ENCODE measurements at regions not wholly inside any gene's neighbourhood (a gene's known extent, or its start where the extent isn't known, plus 50 kb on each side); places are given as distances from the start of the nearest gene placed in this dataset.

DNA sequence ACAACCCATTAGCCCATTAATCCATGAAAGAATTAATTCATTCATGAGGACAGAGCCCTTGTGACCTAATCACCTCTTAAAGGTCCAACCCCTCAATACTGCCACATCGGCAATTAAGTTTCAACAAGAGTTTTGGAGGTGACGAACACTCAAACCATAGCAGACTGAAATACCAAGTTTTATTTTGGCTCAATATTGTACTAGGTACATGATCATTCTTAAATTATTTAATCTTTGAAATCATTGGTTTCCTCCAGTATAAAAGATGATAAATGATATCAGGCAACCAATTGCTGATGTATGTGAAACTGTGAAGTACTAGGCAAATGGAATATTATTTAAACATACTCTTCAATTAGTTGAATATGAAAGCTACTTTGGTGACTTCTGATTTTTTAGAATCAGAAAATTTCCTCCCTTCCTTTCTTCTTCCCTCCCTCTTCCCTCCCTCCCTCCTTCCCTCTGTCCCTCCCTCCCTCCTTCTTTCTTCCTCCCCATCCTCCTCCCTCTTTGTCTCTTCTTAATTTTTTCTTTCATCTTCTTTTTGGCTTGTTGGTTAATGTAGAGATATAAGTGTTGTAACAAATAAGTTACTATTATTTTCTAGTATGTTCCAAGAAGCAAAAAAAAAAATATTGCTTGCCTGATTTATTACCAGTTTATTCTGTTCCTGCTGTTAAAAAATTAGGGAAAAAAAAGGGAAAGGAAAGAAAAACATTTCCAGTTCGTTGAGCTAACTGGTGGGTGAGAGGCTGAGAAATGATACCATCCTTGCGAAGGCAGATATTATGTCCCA, 233.9 kb upstream of the ZNF217 start:
- no CpG with 5 or more reads among the region's 4 CpGs for WGBS, 2 experiments (ENCODE audit: extremely low coverage in 2 of 2, insufficient read length in 1 of 2)
- Histone ChIP-seq H4K91ac (ENCODE audit: insufficient read depth, low read depth, low read length) (peak overlapping the region; percentile 67), H3K4me2 (ENCODE audit: low read depth, low read length) (peak overlapping the region; percentile 99), H3K4me3 (ENCODE audit: insufficient read depth, low read depth, low read length) (no peak overlapping the region; the same call in 1 of the 2 replicates), H4K5ac (ENCODE audit: low read depth, low read length) (peak overlapping the region; percentile 81), H3K18ac (ENCODE audit: low read depth, low read length) (peak overlapping the region; percentile 88; the same call in 1 of the 2 replicates), H3K4ac (ENCODE audit: low read depth, low read length) (peak overlapping the region; percentile 97), H2AK9ac (replicated peaks; ENCODE audit: low read depth, low read length, poor library complexity) (no peak overlapping the region), H3K79me1 (ENCODE audit: low read depth in 1 of 2, low read length in 2 of 2) (peaks cover 0 to 13% of the 10 kb centered on the region in 2 experiments; a peak in 2 of 4 replicates), H2BK5ac (ENCODE audit: low read depth, low read length, poor library complexity, severe bottlenecking) (peak overlapping the region; percentile 99), H3K27ac (ENCODE audit: insufficient read depth, low read length) (peak overlapping the region; percentile 80), H3K14ac (replicated peaks; ENCODE audit: low read depth, low read length) (peak overlapping the region; percentile 87), H3K23ac (ENCODE audit: low read depth, low read length) (peak overlapping the region; percentile 93), H3K9me3 (ENCODE audit: control insufficient read depth, insufficient read depth, low read length) (no peaks in the 10 kb centered on the region), H2BK15ac (ENCODE audit: low read depth, low read length) (peak overlapping the region; percentile 89), H2AFZ (replicated peaks; ENCODE audit: low read length, poor library complexity) (peak overlapping the region; percentile 70), H2BK120ac (ENCODE audit: low read depth, low read length) (peak overlapping the region; percentile 97), H3K36me3 (ENCODE audit: control insufficient read depth, insufficient read depth, low read length) (no peaks in the 10 kb centered on the region), H2AK5ac (ENCODE audit: low read depth, low read length) (peak overlapping the region; percentile 81), H3K4me1 (ENCODE audit: control insufficient read depth, insufficient read depth, low read length) (peaks cover 6% of the 10 kb centered on the region), H4K20me1 (ENCODE audit: insufficient read depth, low read length) (no peaks in the 10 kb centered on the region), H3K9ac (ENCODE audit: low read depth, low read length) (peak overlapping the region; percentile 10; the same call in 1 of the 2 replicates), H3K27me3 (ENCODE audit: control insufficient read depth, insufficient read depth, low read length) (no peaks in the 10 kb centered on the region), H4K8ac (ENCODE audit: low read depth in 2 of 2, low read length in 2 of 2) (peak overlapping the region; percentile 14 to 92), H3K56ac (ENCODE audit: extremely low read depth, insufficient read depth, low read length) (peak overlapping the region; percentile 91), H3K9me1 (ENCODE audit: insufficient read depth, low read length) (0 out of 2 replicates have a peak, but pooled peaks cover 10% of the 10 kb centered on the region), H2BK20ac (ENCODE audit: low read depth, low read length) (peak overlapping the region; percentile 93)
- CTCF ChIA-PET, result interaction anchor here (0.6 kb wide), 4 partner anchors 63 to 300 kb away, joined by 3 to 6 read pairs (median 4); no protein-coding TSS in a partner anchor
- ATAC-seq (ENCODE audit: low read depth) (peak; percentile 3), DNase-seq (no peak)
- intact Hi-C loops (cut with micrococcal nuclease), result loop anchor here (1.0 to 5.0 kb wide), 6 partner anchors 40 to 249 kb away; no protein-coding TSS in a partner anchor
- TF ChIP-seq MAFK (IDR thresholded peaks at IDR 0.05; ENCODE audit: low read depth, low read length), result peak; percentile 82
- TF ChIP-seq NFE2L2 (IDR thresholded peaks at IDR 0.05; ENCODE audit: low read depth, low read length), result no peak
- 0 out of 2 replicates have a peak, but pooled peaks have one; percentile 8 for TF ChIP-seq RAD21 (IDR thresholded peaks at IDR 0.05; ENCODE audit: low read length)
- no TSS peak for BruUV-seq (replicated peaks)
- in situ Hi-C loops (cut with MboI; ENCODE audit: low sequenced_read_pairs), result no loop called here
- dilution Hi-C loops (cut with HindIII; ENCODE audit: low sequenced_read_pairs, unreplicated experiment), result no loop called here
- POLR2A ChIA-PET (ENCODE audit: unreplicated experiment), result interaction anchor here (0.7 kb wide), 1 partner anchor 73 kb away, joined by 5 read pairs; no protein-coding TSS in a partner anchor

Measured in IMR-90 (cell line).